ENCODE measurements at regions not wholly inside any gene's neighbourhood (a gene's known extent, or its start where the extent isn't known, plus 50 kb on each side); places are given as distances from the start of the nearest gene placed in this dataset.

DNA sequence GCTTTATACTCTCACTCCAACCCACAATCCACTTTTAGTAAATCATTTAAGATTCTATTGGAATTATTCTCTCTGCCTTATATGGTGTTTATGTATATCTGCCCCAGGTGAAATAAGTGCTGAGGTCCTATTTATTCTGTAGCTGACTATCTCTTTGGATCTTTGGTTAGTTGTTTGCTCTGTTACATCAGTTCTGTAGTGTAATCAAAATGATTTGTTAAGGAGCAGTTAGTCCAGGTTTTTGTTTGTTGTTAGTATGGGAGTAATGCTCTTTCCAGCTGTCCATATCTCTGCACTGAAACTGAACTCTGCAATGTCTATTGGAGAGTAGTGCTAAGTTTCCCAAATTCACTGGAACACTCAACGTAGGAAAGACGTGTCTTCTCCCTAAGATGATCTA, 615.8 kb downstream of the SNAPC1 start:
- DNase-seq (ENCODE audit: insufficient read length, low spot score): no peak
- FAIRE-seq: no peak
- TF ChIP-seq POLR2AphosphoS5 (IDR thresholded peaks at IDR 0.05; ENCODE audit: low read depth, low read length) (no peak), POLR2A (IDR thresholded peaks at IDR 0.05; ENCODE audit: low read depth, low read length) (no peak), TAF1 (IDR thresholded peaks at IDR 0.05; ENCODE audit: low read depth, low read length) (no peak), POU2F2 (IDR thresholded peaks at IDR 0.05; ENCODE audit: low read depth, low read length) (no peak), SPI1 (IDR thresholded peaks at IDR 0.05; ENCODE audit: low read depth, low read length) (no peak), PAX5 (IDR thresholded peaks at IDR 0.05; ENCODE audit: insufficient read depth, low read length, severe bottlenecking) (no peak)

DNA sequence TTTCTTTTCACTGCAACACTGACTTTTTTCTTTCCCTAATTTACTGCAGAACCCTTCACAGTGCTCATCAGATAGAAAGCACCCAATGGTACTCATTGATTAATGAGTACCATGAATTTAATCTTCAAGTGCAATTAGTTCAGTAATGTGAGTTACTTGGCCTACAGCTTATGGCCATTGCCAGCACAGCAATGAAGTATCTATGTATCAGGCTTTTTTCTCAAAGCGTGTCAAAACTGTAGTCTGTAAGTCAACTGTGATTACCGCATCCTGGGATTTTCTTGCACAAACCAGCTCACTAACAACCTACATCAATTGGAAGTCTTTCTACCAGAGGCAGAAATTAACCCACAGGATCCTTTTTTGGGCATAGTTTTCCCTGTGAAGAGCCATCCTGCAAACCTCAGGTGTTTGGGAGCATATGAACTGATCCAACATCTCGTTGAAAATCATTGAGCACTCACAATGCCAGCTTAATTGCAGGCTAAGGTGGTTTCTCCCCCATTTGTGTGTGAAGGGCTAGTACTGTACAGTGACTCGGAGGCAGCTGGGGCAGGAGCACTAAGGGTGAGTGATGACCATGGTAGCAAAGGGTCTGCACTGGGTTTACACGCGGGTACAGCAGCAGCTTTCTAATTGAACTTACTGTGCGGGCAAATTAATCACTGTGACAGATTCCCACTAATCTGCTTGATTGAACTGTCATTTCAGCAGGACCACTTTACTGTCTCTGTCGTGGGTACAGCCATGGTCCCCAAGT, 619.3 kb downstream of the SNAPC1 start:
- no peak for TF ChIP-seq POLR2A (IDR thresholded peaks at IDR 0.05; ENCODE audit: low read depth, low read length)
- TF ChIP-seq PAX5 (IDR thresholded peaks at IDR 0.05; ENCODE audit: insufficient read depth, low read length, severe bottlenecking): no peak
- no peak for TF ChIP-seq SPI1 (IDR thresholded peaks at IDR 0.05; ENCODE audit: low read depth, low read length)
- TF ChIP-seq POLR2AphosphoS5 (IDR thresholded peaks at IDR 0.05; ENCODE audit: low read depth, low read length): no peak
- TF ChIP-seq POU2F2 (IDR thresholded peaks at IDR 0.05; ENCODE audit: low read depth, low read length): no peak
- TF ChIP-seq TAF1 (IDR thresholded peaks at IDR 0.05; ENCODE audit: low read depth, low read length): no peak
- DNase-seq (ENCODE audit: insufficient read length, low spot score): no peak
- no peak for FAIRE-seq

- DNase-seq (ENCODE audit: insufficient read length, low spot score) (no peak), FAIRE-seq (no peak)
- TF ChIP-seq SPI1 (IDR thresholded peaks at IDR 0.05; ENCODE audit: low read depth, low read length) (no peak), POU2F2 (IDR thresholded peaks at IDR 0.05; ENCODE audit: low read depth, low read length) (no peak), POLR2AphosphoS5 (IDR thresholded peaks at IDR 0.05; ENCODE audit: low read depth, low read length) (no peak), POLR2A (IDR thresholded peaks at IDR 0.05; ENCODE audit: low read depth, low read length) (no peak), PAX5 (IDR thresholded peaks at IDR 0.05; ENCODE audit: insufficient read depth, low read length, severe bottlenecking) (no peak), TAF1 (IDR thresholded peaks at IDR 0.05; ENCODE audit: low read depth, low read length) (no peak)
Observed at GRCh38 chr14:62409169-62409568, 636.1 kb downstream of the KCNH5 start.

DNA sequence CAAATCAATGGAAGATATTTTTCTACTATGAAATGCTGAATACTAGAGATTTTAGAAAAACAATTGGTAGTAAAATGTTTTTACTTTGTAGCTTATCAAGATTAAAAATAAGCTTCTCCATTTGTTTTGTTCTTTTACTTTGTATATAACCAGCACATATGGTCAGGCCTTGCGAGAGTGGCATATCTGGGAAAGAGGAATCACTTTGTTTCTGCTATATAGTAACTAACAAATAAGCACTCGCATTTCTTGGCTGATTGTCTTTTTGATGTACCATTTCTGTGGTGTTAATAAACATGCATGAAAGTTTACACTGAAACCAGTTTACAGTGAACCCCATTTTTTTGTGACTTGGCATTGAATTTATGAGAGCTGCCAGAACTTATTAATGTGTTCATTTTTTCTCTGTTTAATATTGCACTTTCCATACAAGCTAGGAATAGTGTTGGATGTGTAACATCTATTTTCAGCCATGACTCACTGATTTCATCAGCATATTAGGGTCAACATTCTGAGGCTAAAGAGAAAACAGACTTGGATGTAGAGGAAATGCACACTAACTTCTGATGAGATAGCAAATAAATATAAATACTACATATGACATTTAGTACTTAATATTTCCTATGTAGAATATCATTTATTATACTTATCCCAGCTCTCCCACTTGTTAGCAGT, 635.5 kb downstream of the KCNH5 start:
- no peak for TF ChIP-seq POU2F2 (IDR thresholded peaks at IDR 0.05; ENCODE audit: low read depth, low read length)
- no peak for TF ChIP-seq POLR2AphosphoS5 (IDR thresholded peaks at IDR 0.05; ENCODE audit: low read depth, low read length)
- no peak for TF ChIP-seq PAX5 (IDR thresholded peaks at IDR 0.05; ENCODE audit: insufficient read depth, low read length, severe bottlenecking)
- no peak for TF ChIP-seq POLR2A (IDR thresholded peaks at IDR 0.05; ENCODE audit: low read depth, low read length)
- TF ChIP-seq TAF1 (IDR thresholded peaks at IDR 0.05; ENCODE audit: low read depth, low read length): no peak
- DNase-seq (ENCODE audit: insufficient read length, low spot score) (no peak), FAIRE-seq (no peak)

- no peak for DNase-seq (ENCODE audit: insufficient read length, low spot score)
- no peak for FAIRE-seq
- TF ChIP-seq SPI1 (IDR thresholded peaks at IDR 0.05; ENCODE audit: low read depth, low read length) (no peak), POLR2AphosphoS5 (IDR thresholded peaks at IDR 0.05; ENCODE audit: low read depth, low read length) (no peak), POLR2A (IDR thresholded peaks at IDR 0.05; ENCODE audit: low read depth, low read length) (no peak), POU2F2 (IDR thresholded peaks at IDR 0.05; ENCODE audit: low read depth, low read length) (no peak), TAF1 (IDR thresholded peaks at IDR 0.05; ENCODE audit: low read depth, low read length) (no peak), PAX5 (IDR thresholded peaks at IDR 0.05; ENCODE audit: insufficient read depth, low read length, severe bottlenecking) (no peak)
Observed at GRCh38 chr14:62420847-62421246, 624.4 kb downstream of the KCNH5 start.

- no peak for DNase-seq (ENCODE audit: insufficient read length, low spot score)
- no peak for FAIRE-seq
- no peak for TF ChIP-seq POLR2A (IDR thresholded peaks at IDR 0.05; ENCODE audit: low read depth, low read length)
- TF ChIP-seq PAX5 (IDR thresholded peaks at IDR 0.05; ENCODE audit: insufficient read depth, low read length, severe bottlenecking): no peak
- no peak for TF ChIP-seq SPI1 (IDR thresholded peaks at IDR 0.05; ENCODE audit: low read depth, low read length)
- TF ChIP-seq POLR2AphosphoS5 (IDR thresholded peaks at IDR 0.05; ENCODE audit: low read depth, low read length): no peak
- no peak for TF ChIP-seq TAF1 (IDR thresholded peaks at IDR 0.05; ENCODE audit: low read depth, low read length)
- no peak for TF ChIP-seq POU2F2 (IDR thresholded peaks at IDR 0.05; ENCODE audit: low read depth, low read length)
Observed at GRCh38 chr14:62428429-62429203, 616.6 kb downstream of the KCNH5 start.

DNA sequence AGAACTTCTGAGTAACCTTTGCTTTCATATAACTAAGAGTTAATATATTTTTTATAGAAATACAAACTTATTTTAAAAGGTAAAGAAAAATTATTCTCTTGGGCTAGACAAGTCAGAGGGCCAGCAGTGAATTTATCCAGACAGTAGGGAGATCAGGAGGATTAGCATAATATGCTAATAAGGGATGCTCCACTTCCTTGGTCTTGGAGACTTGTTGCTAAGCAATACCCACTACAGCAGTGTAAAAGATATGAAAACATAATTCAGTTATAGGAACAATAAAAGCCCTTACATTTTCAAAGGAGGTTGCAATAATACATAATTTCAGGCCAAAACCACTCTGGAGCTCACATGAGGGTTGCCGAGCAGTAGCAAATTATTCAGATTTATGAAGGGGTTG, 615.6 kb downstream of the KCNH5 start:
- no peak for FAIRE-seq
- no peak for TF ChIP-seq SPI1 (IDR thresholded peaks at IDR 0.05; ENCODE audit: low read depth, low read length)
- no peak for TF ChIP-seq PAX5 (IDR thresholded peaks at IDR 0.05; ENCODE audit: insufficient read depth, low read length, severe bottlenecking)
- TF ChIP-seq POU2F2 (IDR thresholded peaks at IDR 0.05; ENCODE audit: low read depth, low read length): no peak
- no peak for TF ChIP-seq TAF1 (IDR thresholded peaks at IDR 0.05; ENCODE audit: low read depth, low read length)
- TF ChIP-seq POLR2A (IDR thresholded peaks at IDR 0.05; ENCODE audit: low read depth, low read length): no peak
- no peak for TF ChIP-seq POLR2AphosphoS5 (IDR thresholded peaks at IDR 0.05; ENCODE audit: low read depth, low read length)
- DNase-seq (ENCODE audit: insufficient read length, low spot score): no peak

DNA sequence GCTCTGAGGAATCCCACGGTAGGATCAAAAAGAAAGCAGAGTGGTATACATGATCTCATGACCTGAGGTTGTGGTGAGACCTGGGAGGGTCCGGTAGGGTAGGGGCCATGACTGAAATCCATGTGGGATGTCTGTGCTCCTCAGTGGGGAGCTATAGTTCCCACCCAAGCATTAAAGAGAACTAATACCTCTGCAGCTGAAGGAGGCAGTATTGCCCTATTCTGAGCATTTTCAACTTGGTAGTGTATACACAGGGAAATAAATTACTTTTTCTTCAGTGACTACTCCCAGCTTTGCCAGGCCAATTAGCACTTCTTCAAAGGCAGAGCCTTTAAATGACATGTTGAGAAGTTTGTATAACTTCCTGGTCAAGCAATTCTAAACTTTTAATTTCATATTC, 613.8 kb downstream of the KCNH5 start:
- no peak for TF ChIP-seq POU2F2 (IDR thresholded peaks at IDR 0.05; ENCODE audit: low read depth, low read length)
- TF ChIP-seq POLR2AphosphoS5 (IDR thresholded peaks at IDR 0.05; ENCODE audit: low read depth, low read length): no peak
- no peak for TF ChIP-seq POLR2A (IDR thresholded peaks at IDR 0.05; ENCODE audit: low read depth, low read length)
- no peak for TF ChIP-seq SPI1 (IDR thresholded peaks at IDR 0.05; ENCODE audit: low read depth, low read length)
- TF ChIP-seq PAX5 (IDR thresholded peaks at IDR 0.05; ENCODE audit: insufficient read depth, low read length, severe bottlenecking): no peak
- TF ChIP-seq TAF1 (IDR thresholded peaks at IDR 0.05; ENCODE audit: low read depth, low read length): no peak
- FAIRE-seq: no peak
- DNase-seq (ENCODE audit: insufficient read length, low spot score): no peak

GRCh38 chr14:62432955-62433354, 612.3 kb downstream of the KCNH5 start:
- TF ChIP-seq POU2F2 (IDR thresholded peaks at IDR 0.05; ENCODE audit: low read depth, low read length) (no peak), POLR2A (IDR thresholded peaks at IDR 0.05; ENCODE audit: low read depth, low read length) (no peak), SPI1 (IDR thresholded peaks at IDR 0.05; ENCODE audit: low read depth, low read length) (no peak), TAF1 (IDR thresholded peaks at IDR 0.05; ENCODE audit: low read depth, low read length) (no peak), PAX5 (IDR thresholded peaks at IDR 0.05; ENCODE audit: insufficient read depth, low read length, severe bottlenecking) (no peak), POLR2AphosphoS5 (IDR thresholded peaks at IDR 0.05; ENCODE audit: low read depth, low read length) (no peak)
- DNase-seq (ENCODE audit: insufficient read length, low spot score) (no peak), FAIRE-seq (no peak)

Data from GM12891 (cell line).